ENCODE measurements at regions not wholly inside any gene's neighbourhood (a gene's known extent, or its start where the extent isn't known, plus 50 kb on each side); places are given as distances from the start of the nearest gene placed in this dataset.

DNA sequence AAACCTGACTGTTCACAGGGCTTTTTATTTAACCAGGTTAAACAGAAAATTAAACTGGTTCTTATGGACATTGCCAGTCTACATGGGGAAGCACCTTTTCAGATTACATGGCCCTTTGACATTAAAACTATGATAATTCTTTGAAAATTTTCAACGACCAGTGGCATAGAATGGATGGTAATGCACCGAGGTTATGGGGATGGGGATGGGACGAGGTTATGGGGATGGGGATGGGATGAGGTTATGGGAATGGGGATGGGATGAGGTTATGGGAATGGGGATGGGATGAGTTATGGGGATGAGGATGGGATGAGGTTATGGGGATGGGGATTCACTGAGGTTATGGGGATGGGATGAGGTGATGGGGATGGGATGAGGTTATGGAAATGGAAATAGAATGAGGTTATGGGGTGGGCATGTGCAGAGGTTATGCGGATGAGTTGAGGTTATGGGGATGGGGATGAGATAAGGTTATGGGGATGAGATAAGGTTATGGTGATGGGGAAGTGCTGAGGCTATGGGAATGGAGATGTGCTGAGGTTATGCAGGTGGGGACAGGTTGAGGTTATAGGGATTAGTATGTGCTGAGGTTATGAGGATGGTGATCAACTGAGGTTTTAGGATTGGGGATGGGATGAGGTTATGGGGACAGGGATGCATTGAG, 541.9 kb downstream of the CDH26 start:
- no peak for DNase-seq (ENCODE audit: low read depth, low spot score)

DNA sequence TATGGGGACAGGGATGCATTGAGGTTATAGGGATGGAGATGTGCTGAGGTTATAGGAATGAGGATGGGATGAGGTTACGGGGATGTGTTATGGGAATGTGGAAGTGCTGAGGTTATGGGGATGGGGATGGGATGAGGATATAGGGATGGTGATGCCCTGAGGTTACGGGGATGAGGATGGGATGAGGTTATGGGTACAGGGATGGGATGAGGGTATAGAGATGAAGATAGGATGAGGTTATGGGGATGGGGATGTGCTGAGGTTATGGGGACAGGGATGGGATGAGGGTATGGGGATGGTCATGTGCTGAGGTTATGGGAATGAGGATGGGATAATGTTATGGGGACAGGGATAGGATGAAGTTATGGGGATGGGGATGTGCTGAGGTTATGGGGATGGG, 542.8 kb downstream of the CDH26 start:
- DNase-seq (ENCODE audit: low read depth, low spot score): no peak

DNA sequence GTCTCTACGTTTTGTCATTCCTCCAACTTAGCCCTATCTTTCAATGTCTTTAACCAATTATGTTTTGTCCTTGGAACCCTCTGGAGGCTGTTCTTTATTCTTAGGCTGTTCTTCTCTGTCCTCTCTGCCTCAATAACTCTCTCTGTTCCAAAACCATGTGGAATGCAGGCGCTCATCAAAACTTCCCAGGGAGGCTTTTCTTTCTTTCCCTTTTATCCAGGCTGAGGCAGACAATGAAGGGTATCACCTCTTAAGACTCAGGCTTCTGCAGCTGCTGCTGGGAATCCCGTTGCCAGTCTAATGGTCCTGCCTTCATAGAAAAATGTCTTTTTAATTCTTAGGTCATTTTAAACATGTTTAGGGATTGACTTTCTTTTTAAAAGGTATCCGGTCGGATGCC, 544.7 kb downstream of the CDH26 start:
- DNase-seq (ENCODE audit: low read depth, low spot score): no peak

DNA sequence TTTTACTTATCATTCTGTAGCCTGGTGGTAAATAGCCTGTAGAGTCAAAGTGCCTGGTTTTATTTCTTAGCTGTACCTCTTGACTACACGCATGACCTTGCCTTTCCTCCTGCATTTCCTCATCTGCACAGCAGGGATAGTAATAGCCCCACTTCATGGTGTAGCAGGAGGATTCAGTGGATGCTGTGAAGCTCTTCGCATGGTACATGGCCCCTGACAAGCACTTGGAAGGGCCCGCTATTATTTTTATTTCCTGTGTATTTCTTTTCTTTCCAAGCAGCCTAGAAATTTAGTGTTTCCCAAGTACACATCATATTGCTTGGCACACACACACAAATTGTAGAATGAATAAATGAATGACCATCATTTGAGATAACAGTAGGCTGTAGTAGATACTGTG, 547.2 kb downstream of the CDH26 start:
- DNase-seq (ENCODE audit: low read depth, low spot score): no peak

DNA sequence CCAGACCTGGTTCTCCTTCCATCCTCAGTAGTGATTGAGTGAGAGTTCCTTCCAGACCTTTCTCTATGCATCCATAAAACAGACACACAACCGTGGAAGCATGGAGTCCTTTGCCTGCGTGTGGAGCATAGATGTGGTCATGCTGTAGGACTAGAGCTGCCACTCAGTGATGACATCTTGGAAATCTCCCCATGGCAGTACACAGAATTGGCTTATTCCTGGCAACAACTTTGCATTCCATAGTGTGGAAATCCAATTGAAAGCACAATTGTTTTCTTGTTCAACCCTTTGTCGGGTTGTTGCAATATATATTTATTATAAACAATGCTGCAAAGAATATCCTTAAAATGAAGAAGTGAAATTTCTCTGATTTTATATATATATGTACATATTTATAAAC, 547.8 kb downstream of the CDH26 start:
- DNase-seq (ENCODE audit: low read depth, low spot score): no peak

DNA sequence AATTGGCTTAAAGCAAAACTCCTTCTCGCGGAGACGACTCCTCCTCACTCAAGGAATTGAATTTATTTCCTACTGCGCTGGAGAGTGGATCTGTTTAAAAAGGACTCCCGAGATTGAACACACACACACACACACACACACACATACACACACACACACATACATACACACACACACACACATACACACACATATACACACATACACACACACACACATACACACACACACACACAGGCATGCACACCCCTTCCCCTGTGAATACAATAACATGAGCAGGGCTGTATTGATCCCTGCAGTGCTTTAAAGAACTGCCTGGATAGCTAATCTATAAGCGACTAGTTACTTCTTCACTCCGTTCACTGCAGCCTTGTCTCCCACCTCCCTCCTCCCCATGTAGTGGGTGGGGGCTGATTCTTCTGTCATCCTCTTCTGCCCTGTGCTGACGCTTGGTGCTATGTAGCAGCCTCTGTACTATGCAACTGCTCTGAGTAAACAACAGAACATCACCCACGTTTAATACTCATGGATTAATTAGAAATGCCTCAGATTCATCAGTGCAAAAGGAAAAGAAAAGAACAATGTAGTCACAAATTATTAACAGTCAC, 549.0 kb downstream of the CDH26 start:
- DNase-seq (ENCODE audit: low read depth, low spot score): no peak

DNA sequence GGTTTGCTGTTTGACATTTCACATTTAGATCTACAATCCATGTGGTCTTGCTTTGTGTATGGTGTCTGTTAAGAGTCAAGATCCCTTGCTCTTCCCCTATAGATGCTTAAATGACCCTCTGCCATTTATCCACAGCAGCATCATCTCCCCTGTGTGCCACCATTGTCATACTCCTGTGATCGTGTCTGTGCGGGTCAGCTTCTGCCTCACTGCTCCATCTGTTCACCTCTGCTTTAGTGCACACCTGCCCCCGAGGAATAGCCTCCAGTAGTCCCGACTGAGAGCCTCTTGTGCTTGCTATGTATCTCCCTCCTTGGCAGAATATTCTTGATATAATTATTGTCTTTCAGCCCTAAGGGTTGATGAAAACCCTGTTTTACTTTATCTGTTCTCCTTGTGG, 551.2 kb downstream of the CDH26 start:
- DNase-seq (ENCODE audit: low read depth, low spot score): no peak

DNA sequence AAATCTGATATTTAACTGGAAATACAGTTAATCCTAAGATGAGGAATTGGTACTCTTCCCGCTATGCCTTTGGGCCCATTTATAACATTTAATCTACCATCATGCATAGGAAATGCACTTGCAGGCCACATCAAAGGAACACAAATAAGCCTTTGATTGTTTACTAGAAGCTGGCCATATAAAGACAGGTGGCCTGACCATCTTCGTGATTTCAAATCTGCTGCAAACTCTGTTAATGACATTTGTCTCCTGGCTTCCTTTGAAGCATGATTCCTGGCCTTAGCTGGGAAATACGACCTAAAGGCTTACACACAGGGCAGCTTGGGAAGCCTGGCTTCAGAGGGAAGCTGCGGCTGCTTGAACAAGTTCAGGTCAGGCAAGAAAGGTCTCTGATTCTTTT, 552.1 kb downstream of the CDH26 start:
- no peak for DNase-seq (ENCODE audit: low read depth, low spot score)

DNA sequence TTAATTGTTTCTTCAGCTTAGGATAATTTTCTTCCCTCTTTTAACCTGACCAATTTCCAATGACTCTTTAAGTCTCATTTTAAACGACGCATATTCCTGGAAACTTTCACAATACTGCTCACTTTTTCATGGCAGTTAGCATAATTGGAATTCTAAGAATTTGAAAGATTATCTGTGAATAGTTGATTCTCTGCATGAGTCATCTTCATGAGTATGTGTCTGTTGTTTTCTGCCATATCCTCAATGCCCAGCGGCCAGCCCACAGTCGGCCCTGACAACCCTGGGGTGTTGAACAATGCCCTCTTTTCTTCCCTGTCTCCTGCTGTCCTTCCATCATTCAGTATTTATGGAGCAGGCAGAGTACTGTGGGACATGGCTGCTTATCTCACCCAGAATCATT, 554.2 kb downstream of the CDH26 start:
- DNase-seq (ENCODE audit: low read depth, low spot score): no peak

DNA sequence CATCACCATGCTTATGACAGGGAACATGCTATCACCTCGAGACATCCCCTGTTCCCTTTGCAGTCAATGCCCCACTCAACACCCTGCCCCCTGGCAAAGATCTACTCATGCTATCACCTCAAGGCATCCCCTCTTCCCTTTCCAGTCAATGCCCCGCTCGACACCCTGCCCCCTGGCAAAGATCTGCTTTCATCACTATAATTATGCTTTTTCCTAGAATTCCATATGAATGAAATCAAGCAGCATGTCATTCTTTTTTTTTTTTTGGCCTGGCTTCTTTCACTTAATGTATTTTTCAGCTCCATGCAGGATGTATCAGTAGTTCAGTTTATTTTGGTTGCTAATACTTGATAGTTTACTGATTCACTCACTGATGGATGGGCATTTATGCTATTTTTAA, 554.9 kb downstream of the CDH26 start:
- DNase-seq (ENCODE audit: low read depth, low spot score): no peak

DNA sequence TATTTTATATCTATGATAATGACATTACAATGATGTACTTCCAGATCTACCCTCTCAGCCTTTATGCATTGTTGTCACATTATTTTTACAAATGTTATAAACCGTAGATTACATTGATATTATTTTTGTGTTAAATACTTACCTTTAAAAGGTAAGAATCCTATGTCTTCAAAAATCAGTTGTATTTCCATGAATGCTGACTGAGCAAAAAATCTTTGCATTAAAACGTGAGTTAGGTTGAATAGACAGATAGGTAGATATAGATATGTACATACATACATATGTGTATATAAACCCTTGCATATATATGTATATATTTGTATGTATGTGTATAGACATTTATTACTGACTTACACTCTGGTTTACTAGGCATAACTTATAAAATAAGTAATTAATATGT, 558.2 kb downstream of the CDH26 start:
- DNase-seq (ENCODE audit: low read depth, low spot score): no peak

DNA sequence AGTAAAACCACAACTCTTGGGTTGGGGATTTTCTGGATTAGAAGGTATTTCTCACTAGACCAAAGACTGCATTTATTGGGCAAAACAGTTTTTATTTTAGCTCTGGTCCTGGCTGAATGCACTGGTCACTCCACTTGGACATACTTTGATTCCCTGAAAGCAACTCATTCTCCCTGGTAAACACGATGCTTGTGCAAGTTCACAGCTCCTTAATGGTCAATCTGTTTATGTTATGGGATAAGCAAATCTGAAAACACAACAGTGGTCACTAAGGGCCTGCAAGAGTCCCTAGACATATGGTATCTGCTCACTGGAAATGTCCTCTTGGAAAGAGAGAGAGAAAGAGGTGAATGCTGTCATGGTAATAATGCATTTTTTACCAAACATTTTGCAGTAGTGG, 559.8 kb downstream of the CDH26 start:
- DNase-seq (ENCODE audit: low read depth, low spot score): no peak

DNA sequence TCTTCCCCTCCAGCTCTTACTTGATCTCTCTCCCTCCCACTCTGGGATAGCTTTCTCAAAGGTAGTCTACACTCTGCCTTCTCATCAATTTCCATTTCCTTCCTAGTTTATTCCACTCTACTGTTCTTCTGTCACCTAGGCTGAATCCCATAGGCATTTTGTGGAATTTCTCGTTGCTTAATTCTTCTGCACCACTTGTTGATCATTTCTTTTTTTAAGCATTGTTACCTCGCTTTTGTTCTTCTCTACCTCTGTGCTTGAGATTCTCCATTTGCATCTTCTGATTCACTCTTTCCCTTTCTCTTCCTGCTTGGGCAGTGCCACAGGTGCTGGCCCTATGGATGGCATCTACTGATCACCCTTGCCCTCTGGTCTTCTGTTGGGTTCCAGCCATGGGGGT, 567.2 kb downstream of the CDH26 start:
- no peak for DNase-seq (ENCODE audit: low read depth, low spot score)

DNA sequence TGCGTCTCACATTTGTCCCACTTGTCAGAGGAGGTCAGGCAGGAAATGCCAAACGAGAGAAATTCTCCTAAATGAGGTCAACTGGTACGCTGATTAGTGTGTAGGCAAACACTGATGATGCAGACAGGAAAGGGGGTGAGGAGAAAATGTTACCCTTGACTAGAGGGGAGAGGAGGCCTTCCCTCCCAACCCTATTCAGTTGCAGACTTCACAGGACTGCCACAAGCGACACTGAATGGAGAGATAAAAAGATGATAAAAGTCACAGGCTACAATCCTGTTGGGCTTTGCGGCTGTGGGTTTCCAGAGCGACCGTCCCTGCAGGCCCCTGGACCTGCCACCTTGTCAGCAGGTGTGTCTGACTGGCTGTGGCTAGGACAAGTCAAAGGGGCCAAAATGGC, 569.4 kb downstream of the CDH26 start:
- DNase-seq (ENCODE audit: low read depth, low spot score): no peak

DNA sequence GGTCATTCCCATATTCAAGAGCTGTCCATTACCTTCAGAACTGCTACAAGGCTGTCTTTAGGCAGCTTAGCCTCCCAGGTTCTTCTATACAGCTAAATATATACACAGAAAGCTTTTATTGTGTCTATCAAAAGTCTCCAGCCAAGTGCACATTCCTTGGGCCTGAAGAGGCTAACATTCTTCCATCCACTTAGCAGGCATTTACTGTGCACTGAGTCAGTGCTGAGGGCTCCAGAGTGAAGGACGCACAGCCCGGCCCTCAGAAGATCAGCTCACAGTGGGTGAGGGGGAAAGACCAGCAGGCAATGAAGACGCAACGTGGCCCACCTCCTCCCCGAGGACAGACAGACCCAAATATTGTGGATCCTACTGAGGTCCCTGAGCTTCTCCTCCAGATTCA, 569.9 kb downstream of the CDH26 start:
- no peak for DNase-seq (ENCODE audit: low read depth, low spot score)

DNA sequence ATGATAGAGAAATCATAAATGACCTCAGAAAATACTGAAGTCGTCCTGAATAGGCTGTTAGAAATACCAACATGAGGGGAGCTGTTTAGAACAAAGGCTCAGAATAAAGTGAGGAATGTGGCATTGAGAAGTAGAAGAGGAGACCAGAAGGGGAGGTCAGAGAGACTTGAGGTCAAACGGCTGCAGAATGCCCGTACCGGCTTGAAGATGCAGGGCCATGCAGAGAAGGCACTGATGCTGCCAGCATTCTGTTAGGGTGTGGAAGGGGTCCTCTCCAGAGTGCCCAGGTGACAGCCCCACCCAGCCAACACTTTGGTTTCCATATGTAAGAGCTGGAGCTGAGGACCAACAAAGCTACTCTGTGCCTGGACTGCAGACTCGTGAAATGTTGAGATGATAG, 570.9 kb downstream of the CDH26 start:
- no peak for DNase-seq (ENCODE audit: low read depth, low spot score)

DNA sequence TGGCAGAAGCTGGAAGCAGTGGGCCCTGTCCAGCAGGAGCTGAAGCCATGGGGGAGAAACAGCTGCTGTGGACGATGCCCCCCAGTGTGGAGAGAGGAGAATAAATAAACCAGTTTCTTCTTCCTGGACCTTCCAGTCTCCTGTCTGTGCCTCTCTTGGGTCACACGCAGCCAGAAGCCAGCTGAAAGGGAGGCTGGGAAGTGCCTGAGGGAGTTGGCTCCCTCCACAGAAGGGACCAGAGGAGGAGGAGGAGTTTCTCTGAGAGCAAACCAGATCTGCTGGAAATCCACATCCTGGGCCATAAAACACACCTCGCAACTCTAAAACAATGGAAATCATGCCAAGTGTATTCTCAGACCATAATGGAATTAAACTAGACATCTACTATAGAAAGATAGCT, 577.0 kb downstream of the CDH26 start:
- DNase-seq (ENCODE audit: low read depth, low spot score): no peak

DNA sequence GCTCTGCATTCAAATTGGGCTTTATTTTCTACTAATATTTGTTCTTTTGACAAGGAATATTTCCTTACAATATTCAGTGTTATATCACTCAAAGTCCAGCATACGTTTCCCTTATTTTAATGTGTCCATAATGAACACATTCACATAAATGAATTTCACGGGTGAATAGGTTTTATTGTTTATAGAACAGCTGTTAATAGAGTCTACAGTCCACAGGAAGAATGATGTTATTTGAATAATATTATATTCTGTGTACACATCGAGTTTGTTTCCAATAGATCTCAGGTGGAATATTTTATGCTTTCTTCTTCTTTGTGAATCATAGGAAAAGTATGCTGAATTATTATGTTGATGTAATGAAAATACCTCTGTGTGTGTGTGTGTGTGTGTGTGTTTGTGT, 582.4 kb downstream of the CDH26 start:
- DNase-seq (ENCODE audit: low read depth, low spot score): no peak

DNA sequence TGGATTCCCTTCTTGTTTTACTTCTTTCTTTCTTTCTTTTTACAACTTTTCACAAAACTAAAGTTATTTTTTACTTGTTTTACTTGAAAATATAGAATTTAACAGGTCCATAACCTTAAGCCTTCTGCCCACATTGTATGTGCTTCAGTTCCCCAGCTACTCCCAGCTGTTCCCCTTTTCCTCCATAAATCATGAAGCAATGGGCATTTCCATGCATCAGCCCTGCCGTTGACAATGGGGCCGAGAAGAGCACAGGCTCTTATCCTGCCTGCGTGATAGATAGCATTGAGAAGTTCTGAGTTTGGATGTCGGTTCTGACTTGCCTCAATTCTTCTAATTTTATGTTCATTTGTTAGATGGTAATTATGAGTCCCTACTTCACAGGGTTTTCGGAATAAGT, 583.8 kb downstream of the CDH26 start:
- no peak for DNase-seq (ENCODE audit: low read depth, low spot score)

DNA sequence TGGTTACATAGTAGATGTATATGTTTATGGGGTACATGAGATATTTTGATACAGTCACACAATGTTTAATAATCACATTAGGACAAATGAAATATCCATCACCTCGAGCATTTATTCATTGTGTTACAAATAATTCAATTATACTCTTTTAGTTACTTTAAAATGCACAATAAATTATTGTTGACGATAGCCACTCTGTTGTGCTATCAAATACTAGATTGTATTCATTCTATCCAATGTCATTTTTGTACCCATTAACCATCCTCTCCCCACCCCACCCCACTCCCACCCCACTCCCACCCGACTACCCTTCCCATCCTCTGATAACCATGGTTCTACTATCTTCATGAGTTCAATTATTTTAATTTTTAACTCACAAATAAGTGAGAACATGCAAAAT, 585.4 kb downstream of the CDH26 start:
- no peak for DNase-seq (ENCODE audit: low read depth, low spot score)

DNA sequence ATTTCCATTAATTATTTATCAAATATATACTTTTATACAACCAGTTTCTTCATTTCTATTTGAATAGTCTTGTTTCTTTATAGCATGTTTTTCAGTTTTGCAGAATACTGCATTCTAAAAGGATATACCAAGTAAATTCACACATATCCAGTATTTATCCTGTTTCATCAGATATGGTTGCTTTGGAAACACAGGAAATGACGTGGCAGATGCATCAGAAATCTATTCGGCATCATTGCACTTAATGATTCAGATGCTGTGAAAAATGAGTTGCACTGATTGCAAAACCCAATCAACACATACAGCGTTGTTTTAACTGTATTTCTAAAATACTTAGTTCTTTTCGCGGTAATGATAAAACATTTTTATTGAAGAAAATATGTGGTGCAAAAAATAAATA, 594.9 kb downstream of the CDH26 start:
- DNase-seq (ENCODE audit: low read depth, low spot score): no peak

DNA sequence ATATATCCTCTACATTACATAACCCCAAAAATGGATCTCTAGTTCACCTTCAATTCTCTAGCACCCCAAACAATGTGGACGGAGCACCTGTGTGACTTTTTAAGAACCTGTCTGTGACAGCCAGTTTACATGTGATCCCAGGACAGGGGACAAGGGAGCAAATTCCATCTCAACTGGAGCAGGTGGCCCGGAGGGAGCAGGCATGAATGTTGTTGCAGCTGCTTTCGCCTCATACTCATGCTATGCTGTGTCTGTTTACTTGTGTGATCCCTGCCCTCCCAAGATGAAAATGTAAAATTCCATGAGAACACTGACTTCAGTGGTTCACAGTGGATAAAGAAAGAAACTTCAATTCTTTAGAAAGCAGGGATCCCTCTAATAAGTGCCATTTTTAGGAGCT, 600.3 kb downstream of the CDH26 start:
- no peak for DNase-seq (ENCODE audit: low read depth, low spot score)

DNA sequence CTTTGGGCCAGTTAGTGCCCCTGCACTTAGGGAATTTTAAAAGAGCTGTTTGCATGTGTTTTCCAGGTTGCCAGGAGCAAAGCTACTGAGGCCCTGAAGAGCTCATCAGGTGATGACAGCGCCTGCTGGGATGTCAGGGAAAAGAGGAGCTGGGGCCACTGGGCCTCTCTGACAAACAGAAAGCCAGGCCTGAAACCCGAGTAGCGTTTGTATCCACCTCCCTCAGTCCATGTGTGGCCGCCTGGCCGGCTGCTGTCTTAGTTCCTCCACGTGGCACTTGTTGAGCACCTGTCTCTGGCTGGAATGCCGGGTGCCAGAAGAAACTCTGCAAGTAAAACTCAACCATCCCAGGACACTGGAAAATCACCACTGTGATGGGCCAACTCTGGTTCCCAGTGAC, 601.2 kb downstream of the CDH26 start:
- DNase-seq (ENCODE audit: low read depth, low spot score): no peak

DNA sequence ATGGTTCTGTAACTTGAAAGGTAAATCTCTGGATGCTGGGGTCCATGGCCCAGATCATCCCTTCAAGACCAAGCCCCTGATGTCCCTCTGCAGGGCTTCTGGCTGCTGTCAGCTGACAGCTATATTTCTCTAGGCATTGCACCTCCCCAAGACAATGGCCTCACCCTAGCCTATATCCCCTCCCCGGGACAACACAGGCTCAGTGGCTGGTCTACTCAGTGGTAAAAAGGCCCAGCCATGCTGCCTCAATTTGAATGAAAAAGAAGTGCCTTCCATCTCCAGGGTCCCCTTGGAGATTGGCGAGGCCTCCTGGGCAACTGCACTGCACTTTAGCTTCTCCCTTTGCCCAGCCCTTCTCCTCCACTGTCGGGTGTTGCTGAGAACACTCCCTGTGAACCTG, 602.8 kb downstream of the CDH26 start:
- no peak for DNase-seq (ENCODE audit: low read depth, low spot score)
